Glutamatergic neuron (in vitro differentiated cells): ENCODE measurements at regions not wholly inside any gene's neighbourhood (a gene's known extent, or its start where the extent isn't known, plus 50 kb on each side); places are given as distances from the start of the nearest gene placed in this dataset.
A peak's percentile ranks its signal among the peaks of the same experiment; 100 is the strongest.

Experiments
- DNase-seq: peaks from one replicate; pipeline ENCODE4 v3.0.0; 2022
- H3K27ac Mint-ChIP-seq: one replicate; pipeline ENCODE4 v1.8.0; 2020; ENCODE audit warnings: mild to moderate bottlenecking, mixed read lengths, inconsistent platforms; ENCODE audit not compliant: unreplicated experiment
- H3K27me3 Mint-ChIP-seq: one replicate; pipeline ENCODE4 v1.8.0; 2020; ENCODE audit warnings: mild to moderate bottlenecking, moderate library complexity, mixed read lengths, inconsistent platforms; ENCODE audit not compliant: unreplicated experiment
- H3K36me3 Mint-ChIP-seq: one replicate; pipeline ENCODE4 v1.8.0; 2020; ENCODE audit warnings: mild to moderate bottlenecking, mixed read lengths, inconsistent platforms; ENCODE audit not compliant: unreplicated experiment
- H3K4me1 Mint-ChIP-seq: one replicate; pipeline ENCODE4 v1.8.0; 2020; ENCODE audit warnings: mild to moderate bottlenecking, low read depth, mixed read lengths, inconsistent platforms; ENCODE audit not compliant: unreplicated experiment
- H3K4me3 Mint-ChIP-seq: one replicate; pipeline ENCODE4 v1.8.0; 2020; ENCODE audit warnings: mild to moderate bottlenecking, mixed read lengths, inconsistent platforms; ENCODE audit not compliant: unreplicated experiment
- H3K9me3 Mint-ChIP-seq: one replicate; pipeline ENCODE4 v1.8.0; 2020; ENCODE audit warnings: mild to moderate bottlenecking, moderate library complexity, mixed read lengths, inconsistent platforms; ENCODE audit not compliant: unreplicated experiment
- CTCF ChIP-seq: fragments of 200-600 bp; sonication (generic); IDR thresholded peaks from one replicate; pipeline ENCODE4 v1.5.0; 2021; ENCODE audit not compliant: partially characterized antibody, unreplicated experiment

- Mint-ChIP-seq H3K27me3 (no peaks in the 10 kb centered on the region), H3K4me1 (peaks cover 36% of the 10 kb centered on the region), H3K4me3 (no peak overlapping the region), H3K27ac (peak overlapping the region; percentile 63), H3K9me3 (no peaks in the 10 kb centered on the region), H3K36me3 (no peaks in the 10 kb centered on the region)
- no peak for TF ChIP-seq CTCF
- DNase-seq: no peak
Observed at GRCh38 chr11:12321217-12321937, 56.0 kb upstream of the PARVA start.

GRCh38 chr11:12324585-12324984 lies 52.8 kb upstream of the PARVA start:
- H3K36me3 Mint-ChIP-seq: no peaks in the 10 kb centered on the region
- no peak overlapping the region for H3K4me3 Mint-ChIP-seq
- no peak overlapping the region for H3K27ac Mint-ChIP-seq
- no peaks in the 10 kb centered on the region for H3K9me3 Mint-ChIP-seq
- peaks cover 2% of the 10 kb centered on the region for H3K27me3 Mint-ChIP-seq
- no peak for TF ChIP-seq CTCF
- H3K4me1 Mint-ChIP-seq: peaks cover 28% of the 10 kb centered on the region
- no peak for DNase-seq
